H1 (cell line): ENCODE measurements at regions not wholly inside any gene's neighbourhood (a gene's known extent, or its start where the extent isn't known, plus 50 kb on each side); places are given as distances from the start of the nearest gene placed in this dataset.

Source experiments
- CTCF ChIA-PET: fragments of 300-600 bp; sonication (Branson Sonifier 250); formaldehyde crosslinking; loops from one replicate; lab custom pipeline; 2021; ENCODE audit not compliant: partially characterized antibody; lab: Charles Lee
- POLR2A ChIA-PET: fragments of 300-600 bp; sonication (Branson Sonifier 250); formaldehyde crosslinking; loops from one replicate; lab custom pipeline; 2021; ENCODE audit warnings: inconsistent platforms; ENCODE audit not compliant: partially characterized antibody; lab: Charles Lee
- DNase-seq, 2 experiments: peaks; one replicate each; pipeline versions ENCODE4 v3.0.0 to v3.0.0-alpha.2; 2010 to 2022; ENCODE audit warnings: low spot score in 2 of 2, low read depth in 1 of 2, mixed read lengths in 1 of 2
- FAIRE-seq: peaks from 2 replicates; lab custom pipeline; 2011; peaks lifted over from hg19 to GRCh38; lab: Jason Lieb, UNC
- H2AFZ ChIP-seq: 2 replicates; pipeline ENCODE4 v1.8.1; 2012; ENCODE audit warnings: low read length, inconsistent platforms
- H2AK5ac ChIP-seq: 2 replicates; pipeline ENCODE4 v1.6.1; 2013; ENCODE audit warnings: low read depth, low read length
- H2BK120ac ChIP-seq: replicated peaks from 2 replicates; pipeline ENCODE3; 2013; ENCODE audit warnings: low read depth, low read length, inconsistent platforms
- H2BK12ac ChIP-seq: 2 replicates; pipeline ENCODE4 v1.6.1; 2013; ENCODE audit warnings: low read depth, low read length
- H2BK15ac ChIP-seq: 2 replicates; pipeline ENCODE4 v1.6.1; 2013; ENCODE audit warnings: low read length
- H2BK20ac ChIP-seq: 2 replicates; pipeline ENCODE4 v1.6.1; 2013; ENCODE audit warnings: low read length
- H2BK5ac ChIP-seq: 2 replicates; pipeline ENCODE4 v1.6.1; 2013; ENCODE audit warnings: low read depth, low read length
- H3K14ac ChIP-seq: 2 replicates; pipeline ENCODE4 v1.6.1; 2013; ENCODE audit warnings: inconsistent platforms; ENCODE audit not compliant: insufficient read length
- H3K18ac ChIP-seq: 2 replicates; pipeline ENCODE4 v1.6.1; 2013; ENCODE audit warnings: low read length; ENCODE audit errors: extremely low read depth
- H3K23ac ChIP-seq: 2 replicates; pipeline ENCODE4 v1.6.1; 2013; ENCODE audit warnings: inconsistent platforms; ENCODE audit not compliant: insufficient read length
- H3K23me2 ChIP-seq: 2 replicates; pipeline ENCODE4 v1.6.1; 2013; ENCODE audit warnings: low read depth, low read length
- H3K27ac ChIP-seq: 2 replicates; pipeline ENCODE4 v1.6.1; 2011; ENCODE audit warnings: low read depth, low read length, inconsistent platforms
- H3K27me3 ChIP-seq, 4 experiments: replicated peaks in 1 of 4; 1 replicate in 1 of 4; 2 replicates in 3 of 4; pipeline versions ENCODE4 v1.6.1 to v1.8.1; 2011 to 2013; ENCODE audit warnings: low read length in 3 of 4, mild to moderate bottlenecking in 3 of 4, inconsistent platforms in 2 of 4, mixed read lengths in 2 of 4, moderate library complexity in 1 of 4; ENCODE audit not compliant: control insufficient read depth in 3 of 4, insufficient read depth in 3 of 4; ENCODE audit errors: extremely low read depth in 1 of 4
- H3K36me3 ChIP-seq, 4 experiments: 2 replicates each; pipeline versions ENCODE4 v1.6.1 to v1.8.1; 2011 to 2013; ENCODE audit warnings: mild to moderate bottlenecking in 4 of 4, low read length in 3 of 4, moderate library complexity in 2 of 4, control low read depth in 1 of 4, inconsistent platforms in 1 of 4; ENCODE audit not compliant: insufficient read depth in 4 of 4, control insufficient read depth in 2 of 4
- H3K4ac ChIP-seq: replicated peaks from 2 replicates; pipeline ENCODE3; 2013; ENCODE audit warnings: low read length, low read depth, mixed read lengths, inconsistent platforms; ENCODE audit not compliant: insufficient read length
- H3K4me1 ChIP-seq, 4 experiments: replicated peaks in 1 of 4; 1 replicate in 1 of 4; 2 replicates in 3 of 4; pipeline versions ENCODE4 v1.6.1 to v1.8.1; 2011 to 2013; ENCODE audit warnings: low read length in 3 of 4, inconsistent platforms in 2 of 4, mixed read lengths in 1 of 4; ENCODE audit not compliant: insufficient read depth in 4 of 4, control insufficient read depth in 3 of 4
- H3K4me2 ChIP-seq, 2 experiments: 2 replicates each; pipeline versions ENCODE4 v1.6.1 to v1.8.1; 2011 to 2013; ENCODE audit warnings: low read depth in 2 of 2, low read length in 2 of 2, control low read depth in 1 of 2, inconsistent platforms in 1 of 2, mild to moderate bottlenecking in 1 of 2; ENCODE audit not compliant: insufficient read depth in 1 of 2
- H3K4me3 ChIP-seq, 4 experiments: fragments of 200-600, 300-600 bp in 1 of 4; sonication (generic), shearing (Covaris generic), sonication (Bioruptor Twin) in 1 of 4; 2 replicates each; pipeline versions ENCODE4 v1.5.1 to v1.8.1; 2011 to 2016; ENCODE audit warnings: low read length in 4 of 4, low read depth in 3 of 4, control low read depth in 2 of 4, inconsistent platforms in 2 of 4, mild to moderate bottlenecking in 2 of 4, mixed read lengths in 1 of 4, moderate library complexity in 1 of 4; ENCODE audit not compliant: insufficient read depth in 2 of 4; ENCODE audit errors: extremely low read depth in 1 of 4
- H3K56ac ChIP-seq: replicated peaks from 2 replicates; pipeline ENCODE3; 2013; ENCODE audit warnings: low read depth, mild to moderate bottlenecking, mixed read lengths, low read length, inconsistent platforms; ENCODE audit not compliant: insufficient read length
- H3K79me1 ChIP-seq: 2 replicates; pipeline ENCODE4 v1.6.1; 2013; ENCODE audit warnings: low read depth, low read length, control low read depth
- H3K79me2 ChIP-seq, 2 experiments: 2 replicates each; pipeline versions ENCODE4 v1.6.1 to v1.8.1; 2012 to 2013; ENCODE audit warnings: low read length in 2 of 2, mild to moderate bottlenecking in 2 of 2, inconsistent platforms in 1 of 2; ENCODE audit not compliant: insufficient read depth in 2 of 2, control insufficient read depth in 1 of 2
- H3K9ac ChIP-seq, 4 experiments: replicated peaks in 1 of 4; 1 replicate in 1 of 4; 2 replicates in 3 of 4; pipeline versions ENCODE4 v1.6.1 to v1.8.1; 2011 to 2013; ENCODE audit warnings: low read depth in 3 of 4, low read length in 3 of 4, control low read depth in 2 of 4, mild to moderate bottlenecking in 2 of 4, moderate library complexity in 2 of 4, inconsistent platforms in 1 of 4; ENCODE audit errors: extremely low read depth in 1 of 4
- H3K9me3 ChIP-seq, 2 experiments: 2 replicates each; pipeline versions ENCODE4 v1.6.1 to v1.8.1; 2012 to 2013; ENCODE audit warnings: mild to moderate bottlenecking in 2 of 2, moderate library complexity in 2 of 2, control low read depth in 1 of 2, inconsistent platforms in 1 of 2, low read depth in 1 of 2, low read length in 1 of 2, mixed read lengths in 1 of 2; ENCODE audit not compliant: insufficient read depth in 2 of 2
- H4K20me1 ChIP-seq, 2 experiments: replicated peaks in 1 of 2; 2 replicates each; pipeline versions ENCODE3 to v1.8.1; 2011 to 2013; ENCODE audit warnings: inconsistent platforms in 2 of 2, low read length in 2 of 2, mild to moderate bottlenecking in 1 of 2; ENCODE audit not compliant: insufficient read depth in 2 of 2, control insufficient read depth in 1 of 2
- H4K5ac ChIP-seq: 2 replicates; pipeline ENCODE4 v1.6.1; 2013; ENCODE audit warnings: low read length, low read depth, mixed read lengths, inconsistent platforms; ENCODE audit not compliant: insufficient read length
- H4K8ac ChIP-seq: 2 replicates; pipeline ENCODE4 v1.8.0; 2013; ENCODE audit warnings: mild to moderate bottlenecking, moderate library complexity, low read length, inconsistent platforms; ENCODE audit not compliant: insufficient read depth; ENCODE audit errors: extremely low read depth
- H4K91ac ChIP-seq: replicated peaks from 2 replicates; pipeline ENCODE3; 2013; ENCODE audit warnings: low read length, mixed read lengths, inconsistent platforms; ENCODE audit not compliant: insufficient read length
- ASH2L ChIP-seq: fragments of 200-600, 300-600 bp; sonication (generic); IDR thresholded peaks from one replicate; pipeline ENCODE4 v1.7.1; 2017; ENCODE audit warnings: low read length
- ATF3 ChIP-seq: IDR thresholded peaks from 2 replicates; pipeline ENCODE4 v1.6.1; 2011; ENCODE audit warnings: low read depth, mild to moderate bottlenecking, low read length; ENCODE audit not compliant: insufficient read depth
- BACH1 ChIP-seq: IDR thresholded peaks from 2 replicates; pipeline ENCODE4 v1.6.1; 2012; ENCODE audit warnings: low read length, improper control_type of control experiment
- BCL11A ChIP-seq, 2 experiments: IDR thresholded peaks; one replicate each; pipeline ENCODE4 v1.6.1; 2011; ENCODE audit warnings: low read depth in 2 of 2, low read length in 2 of 2, mild to moderate bottlenecking in 2 of 2
- CTCF ChIP-seq, 3 experiments: IDR thresholded peaks; 1 replicate in 2 of 3; 2 replicates in 1 of 3; pipeline versions ENCODE4 v1.5.1 to v1.6.1; 2011; ENCODE audit warnings: low read length in 3 of 3, mild to moderate bottlenecking in 3 of 3, inconsistent platforms in 2 of 3, low read depth in 1 of 3, moderate library complexity in 1 of 3; ENCODE audit not compliant: insufficient read depth in 1 of 3; ENCODE audit errors: control extremely low read depth in 1 of 3
- EP300 ChIP-seq, 2 experiments: IDR thresholded peaks; 1 replicate in 1 of 2; 2 replicates in 1 of 2; pipeline ENCODE4 v1.6.1; 2011 to 2012; ENCODE audit warnings: low read depth in 2 of 2, low read length in 2 of 2, mild to moderate bottlenecking in 2 of 2, borderline replicate concordance in 1 of 2, inconsistent platforms in 1 of 2, moderate library complexity in 1 of 2
- EZH2 ChIP-seq: fragments of 200-600 bp; sonication (generic); IDR thresholded peaks from 2 replicates; pipeline ENCODE4 v1.7.1; 2012; ENCODE audit warnings: low read depth, mild to moderate bottlenecking, moderate library complexity, low read length, inconsistent platforms; ENCODE audit not compliant: severe bottlenecking
- MAX ChIP-seq: IDR thresholded peaks from 2 replicates; pipeline ENCODE4 v1.6.1; 2012; ENCODE audit warnings: inconsistent platforms
- USF2 ChIP-seq: IDR thresholded peaks from 2 replicates; pipeline ENCODE4 v1.6.1; 2011; ENCODE audit warnings: low read length, improper control_type of control experiment
- WGBS, 2 experiments: shearing (Covaris generic) in 1 of 2; methylation state at CpG; one replicate each; pipeline versions ENCODE4 v1.1.6 to v1.1.7; 2013 to 2015; ENCODE audit warnings: low lambda C conversion rate in 2 of 2, mixed read lengths in 2 of 2, inconsistent platforms in 1 of 2, low coverage in 1 of 2, missing lambda C conversion rate in 1 of 2; ENCODE audit not compliant: insufficient replicate concordance in 2 of 2, insufficient coverage in 1 of 2, insufficient read length in 1 of 2; ENCODE audit errors: extremely low coverage in 1 of 2, missing lambda C conversion rate in 1 of 2; 5-methylcytosine and 5-hydroxymethylcytosine counted together

- DNase-seq (no peak), FAIRE-seq (peak; percentile 85)
- Histone ChIP-seq H4K20me1 (no peaks in the 10 kb centered on the region), H3K9ac (no peak overlapping the region), H4K91ac (no peak overlapping the region), H3K4me3 (no peak overlapping the region), H2AFZ (no peak overlapping the region), H3K4me2 (no peak overlapping the region), H3K27me3 (no peaks in the 10 kb centered on the region), H3K36me3 (no peaks in the 10 kb centered on the region), H3K79me2 (no peaks in the 10 kb centered on the region), H3K4ac (no peak overlapping the region), H3K23me2 (no peaks in the 10 kb centered on the region), H2BK120ac (no peak overlapping the region), H4K5ac (no peak overlapping the region), H3K79me1 (no peaks in the 10 kb centered on the region), H2AK5ac (no peak overlapping the region), H3K18ac (no peak overlapping the region), H3K9me3 (peaks cover 3 to 5% of the 10 kb centered on the region in 2 experiments; a peak in 1 of 4 replicates), H2BK12ac (no peak overlapping the region), H3K56ac (no peak overlapping the region), H4K8ac (no peak overlapping the region), H2BK15ac (no peak overlapping the region), H3K14ac (no peak overlapping the region), H3K4me1 (no peaks in the 10 kb centered on the region), H3K23ac (no peak overlapping the region), H2BK5ac (no peak overlapping the region), H3K27ac (no peak overlapping the region), H2BK20ac (no peak overlapping the region)
- 100% methylated on average over 3 of the region's 4 CpGs; no CpG with 5 or more reads in 1 of the 2 experiments for WGBS, 2 experiments
- ChIA-PET POLR2A (no interaction called here), CTCF (no interaction called here)
- no peak for TF ChIP-seq BACH1
- TF ChIP-seq EZH2: no peak
- no peak for TF ChIP-seq USF2
- no peak for TF ChIP-seq ATF3
- TF ChIP-seq EP300 (IDR thresholded peaks at IDR 0.05; ENCODE audit: borderline replicate concordance in 1 of 2, low read depth in 2 of 2, low read length in 2 of 2): no peak
- no peak for TF ChIP-seq ASH2L
- no peak for TF ChIP-seq MAX
- no peak for TF ChIP-seq CTCF (IDR thresholded peaks at IDR 0.05; ENCODE audit: control extremely low read depth in 1 of 3, insufficient read depth in 1 of 3, low read depth in 1 of 3, low read length in 3 of 3)
- no peak for TF ChIP-seq BCL11A (IDR thresholded peaks at IDR 0.05; ENCODE audit: low read depth in 2 of 2, low read length in 2 of 2)
These were observed 1092.1 kb upstream of the PRKX start for GRCh38 chrX:4805502-4805901.
